Hindlimb muscle (tissue), 1 donor: ENCODE measurements at regions not wholly inside any gene's neighbourhood (a gene's known extent, or its start where the extent isn't known, plus 50 kb on each side); places are given as distances from the start of the nearest gene placed in this dataset.
A peak's percentile ranks its signal among the peaks of the same experiment; 100 is the strongest.

Source experiments
- DNase-seq: peaks from one replicate; pipeline ENCODE4 v3.0.0-alpha.2; 2013

DNA sequence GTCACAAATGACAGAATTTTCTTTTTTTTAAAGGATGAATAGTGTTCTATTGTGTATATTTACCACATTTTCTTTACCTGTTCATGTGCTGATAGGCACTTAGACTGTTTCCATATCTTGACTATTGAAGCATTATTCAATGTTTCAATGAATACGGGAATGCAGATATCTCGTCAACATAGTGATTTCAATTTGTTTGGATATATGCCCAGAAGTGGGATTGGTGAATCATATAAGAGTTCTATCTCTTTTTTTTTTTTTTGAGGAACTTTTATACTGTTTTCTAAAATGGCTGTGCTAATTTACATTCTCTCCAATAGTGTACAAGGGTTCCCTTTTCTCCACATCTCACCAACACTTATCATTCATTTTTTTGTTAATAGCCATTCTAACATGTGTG is 97.9 kb upstream of the FAR2 start:
- DNase-seq = no peak

DNA sequence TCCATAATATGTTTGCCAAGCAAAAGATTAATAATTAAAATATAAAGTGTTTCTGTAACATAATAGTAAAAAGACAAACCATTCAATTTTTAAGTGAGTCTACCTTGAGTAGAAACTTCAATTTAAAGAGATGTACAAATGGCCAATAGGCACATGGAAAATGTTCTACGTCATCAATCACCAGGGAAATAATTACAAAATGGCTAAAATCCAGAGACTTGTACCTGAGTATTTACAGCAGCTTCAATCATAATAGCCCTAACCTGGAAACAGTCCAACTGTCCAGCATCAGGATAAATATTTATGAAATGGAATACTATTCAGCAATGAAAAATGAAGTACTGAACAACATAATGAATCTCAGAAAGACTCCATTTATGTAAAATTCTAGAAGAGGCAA is 95.5 kb upstream of the FAR2 start:
- DNase-seq = no peak

DNA sequence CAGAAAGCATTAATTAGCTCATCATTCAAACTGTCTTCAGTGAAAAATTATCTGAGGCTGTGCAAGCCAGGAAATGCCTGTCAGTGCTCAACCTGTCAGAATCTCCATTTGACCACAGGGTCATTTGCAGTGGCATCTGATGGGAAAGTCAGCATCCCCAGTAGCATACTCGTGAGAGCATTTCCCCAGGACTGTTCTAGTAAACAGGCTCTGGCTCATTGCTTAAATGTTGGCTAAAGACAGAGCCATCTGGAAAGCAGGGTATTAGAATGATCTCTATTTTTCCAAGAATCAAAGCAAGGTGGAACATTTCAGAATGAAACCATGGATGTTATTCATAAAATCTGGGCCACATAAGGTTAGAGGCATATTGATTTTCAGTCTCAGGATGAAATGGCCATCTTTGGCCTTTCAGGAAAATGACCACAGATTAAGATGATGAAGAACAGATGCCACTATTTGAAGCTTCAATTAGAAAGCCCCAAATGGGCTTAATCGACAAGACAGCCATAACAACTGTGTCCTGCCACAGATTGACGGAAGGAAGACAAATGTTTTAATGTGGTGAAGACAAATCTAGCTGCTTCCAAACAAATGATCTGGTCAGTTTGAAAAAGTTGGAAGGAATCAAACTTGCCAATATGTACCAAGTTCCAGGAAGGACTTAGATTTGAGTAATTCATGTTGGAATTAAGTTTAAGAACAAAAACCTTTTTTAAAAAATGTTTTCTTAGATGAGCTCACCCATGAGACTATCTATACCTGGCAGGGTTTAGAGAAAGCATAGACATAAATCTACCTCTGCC is 94.0 kb upstream of the FAR2 start:
- no peak for DNase-seq

DNA sequence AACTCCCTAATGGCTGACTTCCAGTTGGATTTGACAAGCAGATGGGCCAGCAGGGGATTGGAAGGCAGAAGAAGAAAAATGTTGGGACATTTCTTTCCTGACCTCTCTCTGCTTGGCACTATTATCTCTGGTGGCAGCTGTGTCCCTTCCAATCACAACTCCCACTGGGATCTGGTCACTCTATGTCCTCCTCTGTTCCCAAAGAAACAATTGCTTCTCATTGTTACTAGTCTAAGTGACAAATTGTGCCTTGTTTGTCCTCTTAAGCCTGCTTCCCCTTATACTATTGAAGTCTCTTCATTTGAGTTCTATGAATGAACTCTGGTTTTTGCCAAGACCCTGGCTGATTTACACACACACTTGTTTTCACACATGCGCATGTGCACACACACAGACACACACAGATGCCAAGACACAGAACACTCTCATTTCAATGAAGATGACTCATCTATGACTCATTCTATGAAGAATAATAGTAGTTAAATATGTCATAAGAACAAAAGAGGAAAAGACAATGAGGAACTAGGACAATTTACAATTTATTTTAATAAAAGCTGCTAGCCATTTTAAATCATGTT is 83.0 kb upstream of the FAR2 start:
- no peak for DNase-seq

DNA sequence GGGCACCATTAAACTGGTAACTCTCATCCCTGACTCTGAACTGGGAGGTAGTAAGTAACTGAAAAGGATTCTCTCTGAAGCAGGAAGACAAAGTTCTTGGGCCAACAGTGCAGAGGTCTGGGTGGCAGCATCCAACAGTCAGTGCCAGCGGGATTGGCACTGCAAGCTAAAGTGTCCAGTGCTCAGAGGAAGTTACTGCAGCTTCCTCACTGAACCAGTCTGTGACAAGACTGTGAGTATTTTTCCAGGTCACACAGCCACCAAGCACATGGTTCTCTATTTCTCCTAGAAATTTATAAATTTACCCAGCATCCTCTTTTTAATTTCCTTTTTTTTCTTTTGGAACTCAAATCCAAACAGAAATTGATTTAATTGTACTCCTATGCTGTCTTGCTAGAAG is 81.6 kb upstream of the FAR2 start:
- no peak for DNase-seq

DNA sequence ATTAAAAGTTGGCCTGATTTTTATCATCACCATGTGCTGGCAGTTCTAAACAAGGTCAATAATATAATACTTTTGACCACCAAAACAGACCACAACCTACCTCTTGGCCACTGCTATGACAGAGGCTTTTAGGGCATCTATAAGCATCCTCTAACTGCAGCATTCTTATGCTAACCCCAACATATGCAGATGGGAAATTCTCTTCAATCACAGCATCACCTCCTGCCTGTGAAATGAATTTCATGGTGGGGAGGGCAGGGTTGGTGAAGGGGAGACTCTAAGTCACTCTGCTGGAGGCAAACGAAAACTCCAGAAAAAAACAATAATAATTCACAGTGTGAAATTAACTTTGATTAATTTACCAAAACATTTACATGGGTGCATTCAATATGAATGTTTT is 78.8 kb upstream of the FAR2 start:
- no peak for DNase-seq

DNA sequence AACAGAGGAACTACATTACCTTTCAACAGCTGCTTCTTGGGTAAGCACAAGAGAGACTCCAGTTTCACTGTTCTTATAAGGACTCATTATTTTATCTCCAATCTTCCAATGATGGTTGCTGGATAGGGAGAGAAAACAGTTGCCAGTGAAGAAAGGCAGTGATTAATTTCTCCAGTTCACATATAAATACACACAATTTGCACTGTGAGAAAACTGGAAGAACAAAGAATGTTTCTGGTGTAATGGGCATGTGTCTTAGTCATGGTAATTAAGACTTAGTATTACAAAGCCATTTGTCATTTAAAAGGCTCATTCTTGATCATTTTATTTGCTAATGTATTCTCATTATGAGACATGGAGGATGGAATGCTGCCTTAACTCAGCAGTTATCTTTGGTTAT is 78.0 kb upstream of the FAR2 start:
- DNase-seq = no peak

DNA sequence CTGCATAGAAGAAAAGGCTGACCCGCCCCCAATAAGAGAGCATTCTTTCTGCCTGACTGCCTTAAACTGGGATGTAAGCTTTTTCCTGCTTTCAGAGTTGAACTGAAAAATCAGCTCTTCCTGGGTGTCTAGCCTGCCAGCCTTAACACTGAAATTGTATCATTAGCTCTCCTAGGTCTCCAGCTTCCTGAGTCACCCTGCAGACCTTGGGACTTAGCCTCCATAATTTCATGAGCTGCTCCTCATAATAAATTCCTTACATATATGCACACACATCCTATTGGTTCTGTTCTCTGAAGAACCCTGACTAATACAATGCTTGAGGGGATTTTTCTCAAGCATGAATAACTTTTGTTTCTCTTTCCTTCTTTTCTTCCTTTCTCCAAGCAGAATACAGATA is 76.4 kb upstream of the FAR2 start:
- no peak for DNase-seq

DNA sequence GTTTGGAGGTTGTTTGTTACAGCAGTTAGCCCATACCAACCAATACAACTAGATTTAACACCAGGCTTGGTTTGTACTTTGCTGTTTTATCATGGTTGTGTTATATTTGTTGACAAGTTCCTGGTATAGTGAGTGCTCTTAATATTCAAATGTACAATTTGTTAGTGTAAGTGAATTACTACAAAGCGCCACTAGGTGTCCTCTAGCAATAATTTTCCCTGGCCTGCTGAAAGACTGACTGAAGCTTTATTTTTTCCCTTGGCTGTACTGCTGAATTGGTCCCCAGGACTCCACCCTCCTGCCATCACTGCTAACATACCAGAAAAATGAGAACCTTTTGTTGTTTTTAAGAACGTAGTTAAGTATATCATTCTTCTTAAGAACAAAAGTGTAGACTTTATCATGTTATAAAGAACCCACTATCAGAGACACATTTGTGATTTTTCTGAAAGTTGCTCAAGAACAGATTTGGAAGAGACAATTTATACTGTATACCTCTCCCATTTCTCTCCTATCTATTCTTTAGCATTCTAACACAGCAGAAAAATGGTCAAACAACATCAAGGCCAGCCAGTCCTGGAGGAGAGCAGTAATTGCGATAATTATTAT is 75.3 kb upstream of the FAR2 start:
- peak; percentile 50 for DNase-seq

DNA sequence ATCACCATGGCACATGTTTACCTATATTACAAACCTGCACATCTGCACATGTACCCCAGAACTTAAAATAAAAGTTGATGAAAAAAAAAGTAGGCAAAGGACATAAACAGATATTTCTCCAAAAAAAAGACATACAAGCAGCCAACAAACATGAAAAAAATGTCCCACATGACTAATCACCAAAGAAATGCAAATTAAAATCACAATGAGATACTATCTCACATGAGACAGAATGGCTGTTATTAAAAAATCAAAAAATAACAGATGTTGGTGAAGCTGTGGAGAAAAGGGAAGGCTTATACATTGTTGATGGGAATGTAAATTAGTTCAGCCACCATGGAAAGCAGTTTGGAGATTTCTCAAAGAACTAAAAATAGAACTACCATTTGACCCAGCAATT is 68.0 kb upstream of the FAR2 start:
- DNase-seq = no peak

DNA sequence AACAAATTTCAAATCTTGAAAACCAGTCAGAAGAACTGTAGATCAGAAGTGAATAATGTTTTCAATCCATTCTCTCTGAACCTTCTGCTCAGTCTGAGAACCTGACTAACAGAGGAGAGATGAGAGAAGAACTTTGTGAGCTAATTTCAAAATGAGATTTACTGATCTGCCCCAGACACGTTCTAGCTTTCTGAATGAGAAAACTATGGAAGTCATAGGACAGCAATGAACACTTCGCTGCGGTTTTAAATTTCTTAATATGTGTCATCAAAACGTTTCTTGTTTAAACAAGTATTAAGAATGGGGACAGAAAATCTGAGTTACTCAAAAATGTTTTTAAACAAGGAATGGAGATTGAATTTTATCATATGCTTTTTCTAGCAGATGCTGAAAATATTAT is 66.6 kb upstream of the FAR2 start:
- DNase-seq = no peak

DNA sequence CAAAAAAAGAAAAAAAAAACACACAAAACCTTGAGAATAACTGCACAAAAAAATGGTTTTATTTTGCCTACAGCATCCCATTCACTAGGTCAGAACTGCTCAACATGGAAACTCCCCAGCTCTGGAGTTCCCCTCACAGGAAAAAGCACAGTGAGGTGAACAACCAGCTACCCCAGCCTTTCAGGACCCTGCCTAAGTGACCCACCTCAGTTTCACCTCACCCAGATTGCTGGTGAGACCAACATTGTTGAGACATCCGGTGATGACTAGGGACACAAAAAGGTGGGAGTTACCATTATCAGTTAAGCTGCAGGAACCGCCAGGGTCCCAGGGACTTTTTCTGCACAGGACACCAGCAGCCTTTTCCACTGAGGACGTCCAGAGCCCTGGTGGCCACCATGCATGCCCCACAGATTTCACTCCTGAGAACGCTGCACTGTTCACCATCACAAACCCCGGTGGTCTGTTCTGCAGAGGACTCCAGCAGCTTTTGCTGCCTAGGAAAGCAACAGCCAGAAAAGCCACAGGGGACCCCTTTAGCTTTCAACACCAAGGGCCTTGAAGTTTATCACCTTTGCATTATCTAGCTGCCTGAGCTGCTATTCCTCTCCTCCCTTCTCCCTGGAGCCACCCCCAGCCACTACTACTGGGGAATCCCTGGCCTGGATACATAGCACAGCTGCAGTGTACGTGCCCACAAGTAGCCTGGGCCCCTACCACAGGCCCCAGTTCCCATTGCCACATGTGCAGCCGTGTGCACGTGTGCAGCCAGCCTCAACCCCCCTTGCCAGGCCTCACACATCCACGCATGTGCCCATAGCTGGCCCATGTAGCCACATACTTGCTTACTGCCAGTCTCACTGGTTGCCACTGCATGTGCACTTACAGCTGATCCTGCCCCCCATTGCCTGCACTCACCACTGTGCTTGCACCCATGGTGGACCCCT is 62.5 kb upstream of the FAR2 start:
- no peak for DNase-seq

DNA sequence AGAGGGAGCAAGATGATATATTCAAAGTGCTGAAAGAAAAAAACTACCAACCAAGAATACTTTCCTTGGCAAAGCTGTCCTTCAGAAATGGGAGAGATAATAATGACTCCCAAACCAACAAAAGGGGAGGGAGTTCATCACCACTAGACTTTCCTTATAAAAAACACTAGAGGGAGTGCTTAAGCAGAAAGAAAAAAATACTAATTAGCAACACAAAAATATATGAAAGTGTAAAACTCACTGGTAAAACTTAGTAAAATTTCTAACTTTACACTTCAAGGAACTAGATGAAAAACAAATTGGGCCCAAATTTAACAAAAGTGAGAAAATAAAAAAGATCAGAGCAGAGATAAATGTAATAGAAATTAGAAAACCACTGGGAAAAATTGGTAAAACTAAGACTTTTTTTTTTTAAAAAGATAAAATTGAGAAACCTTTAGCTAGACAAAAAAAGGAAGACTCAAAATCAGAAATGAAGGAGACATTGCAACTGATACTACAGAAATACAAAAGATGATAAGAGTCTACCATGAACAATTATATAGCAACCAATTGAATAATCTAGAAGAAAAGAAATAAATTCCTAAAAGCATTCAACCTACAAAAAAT is 60.4 kb upstream of the FAR2 start:
- DNase-seq = no peak
